ENCODE measurements at regions not wholly inside any gene's neighbourhood (a gene's known extent, or its start where the extent isn't known, plus 50 kb on each side); places are given as distances from the start of the nearest gene placed in this dataset.

- TF ChIP-seq POLR2A (IDR thresholded peaks at IDR 0.05) = no peak
- no peak for TF ChIP-seq CTCF (IDR thresholded peaks at IDR 0.05 in 4 of 5, conservative IDR thresholded peaks at IDR 0.05 in 1 of 5)
These were observed 171.2 kb upstream of the PRPS1L1 start for GRCh38 chr7:18198868-18199267.

Measured in gastrocnemius medialis (tissue), 4 donors.